HepG2 (cell line): ENCODE measurements at regions not wholly inside any gene's neighbourhood (a gene's known extent, or its start where the extent isn't known, plus 50 kb on each side); places are given as distances from the start of the nearest gene placed in this dataset.

ENCODE experiments used
- ATAC-seq: fragments of 200-7000 bp; cut with Tn5 transposase; 3 replicates; pipeline ENCODE4 v1.9.1; 2020; ENCODE audit warnings: mild to moderate bottlenecking, moderate library complexity
- BruUV-seq: library from RNA; stranded (reverse); fragments of 400-500 nt; replicated peaks from 2 replicates; lab custom pipeline; 2021; lab: Mats Ljungman, UMichigan
- CTCF ChIA-PET: fragments of 300-600 bp; formaldehyde crosslinking; extraction: SDS; loops from one replicate; lab custom pipeline; 2021; ENCODE audit warnings: low total read pairs, inconsistent platforms, low intra/inter-chr PET ratio; lab: Yijun Ruan, JAX
- POLR2A ChIA-PET: fragments of 350-600 bp; sonication (Branson Sonifier 250); formaldehyde crosslinking; loops from one replicate; lab custom pipeline; 2020; ENCODE audit warnings: antibody characterized with exemption, inconsistent platforms; lab: Yijun Ruan, JAX
- DNase-seq: peaks from one replicate; pipeline ENCODE4 v3.0.0-alpha.2; 2015; ENCODE audit warnings: low spot score
- FAIRE-seq: peaks from 3 replicates; lab custom pipeline; 2011; peaks lifted over from hg19 to GRCh38; lab: Jason Lieb, UNC
- H2AFZ ChIP-seq: one replicate; pipeline ENCODE4 v1.6.1; 2011; ENCODE audit warnings: low read length, inconsistent platforms
- H3K27ac ChIP-seq: fragments of 300-600 bp; 3 replicates; pipeline ENCODE4 v1.8.0; 2011; ENCODE audit warnings: mixed run types, mild to moderate bottlenecking, mixed read lengths, low read length, inconsistent platforms; ENCODE audit not compliant: insufficient read depth; ENCODE audit errors: extremely low read length
- H3K27me3 ChIP-seq, 2 experiments: fragments of 200-600 bp in 1 of 2; 2 replicates in 1 of 2; 3 replicates in 1 of 2; pipeline versions ENCODE4 v1.6.0 to v1.8.0; 2011; ENCODE audit warnings: low read length in 2 of 2, mild to moderate bottlenecking in 2 of 2, moderate library complexity in 2 of 2, inconsistent platforms in 1 of 2; ENCODE audit not compliant: insufficient read depth in 2 of 2, control insufficient read depth in 1 of 2
- H3K36me3 ChIP-seq, 2 experiments: fragments of 200-600 bp in 1 of 2; replicated peaks in 1 of 2; 2 replicates in 1 of 2; 3 replicates in 1 of 2; pipeline versions ENCODE4 v1.5.1 to v1.8.0; 2011; ENCODE audit warnings: low read length in 2 of 2, inconsistent platforms in 1 of 2; ENCODE audit not compliant: insufficient read depth in 2 of 2, control insufficient read depth in 1 of 2
- H3K4me1 ChIP-seq: 2 replicates; pipeline ENCODE4 v1.5.1; 2012; ENCODE audit warnings: low read length, inconsistent platforms; ENCODE audit not compliant: insufficient read depth
- H3K4me2 ChIP-seq: 2 replicates; pipeline ENCODE4 v1.6.0; 2011; ENCODE audit warnings: low read depth, low read length, inconsistent platforms
- H3K4me3 ChIP-seq, 3 experiments: fragments of 200-600 bp in 1 of 3; sonication (generic), shearing (Covaris generic) in 1 of 3; replicated peaks in 1 of 3; 2 replicates each; pipeline ENCODE4 v1.5.1; 2011 to 2016; ENCODE audit warnings: low read length in 3 of 3, inconsistent platforms in 2 of 3, low read depth in 2 of 3, mild to moderate bottlenecking in 2 of 3, control low read depth in 1 of 3, mixed read lengths in 1 of 3; ENCODE audit not compliant: insufficient read depth in 1 of 3
- H3K79me2 ChIP-seq: one replicate; pipeline ENCODE4 v1.6.1; 2011; ENCODE audit warnings: low read length, inconsistent platforms; ENCODE audit not compliant: insufficient read depth
- H3K9ac ChIP-seq: 2 replicates; pipeline ENCODE4 v1.6.0; 2011; ENCODE audit warnings: mild to moderate bottlenecking, low read depth, low read length, inconsistent platforms; ENCODE audit not compliant: insufficient read depth
- H3K9me3 ChIP-seq: 2 replicates; pipeline ENCODE4 v1.5.1; 2012; ENCODE audit warnings: mild to moderate bottlenecking, low read length
- H4K20me1 ChIP-seq: 2 replicates; pipeline ENCODE4 v1.6.0; 2011; ENCODE audit warnings: inconsistent platforms, mild to moderate bottlenecking, low read length, moderate library complexity; ENCODE audit not compliant: insufficient read depth
- CHCHD3 ChIP-seq: sonication (generic); formaldehyde crosslinking; IDR thresholded peaks from 2 replicates; pipeline ENCODE4 v1.8.0; 2022; ENCODE audit warnings: mild to moderate bottlenecking, missing genetic modification reagents, moderate library complexity
- PBX3 ChIP-seq: sonication (generic); formaldehyde crosslinking; IDR thresholded peaks from 2 replicates; pipeline ENCODE4 v1.8.1; 2023; ENCODE audit warnings: missing genetic modification reagents, inconsistent platforms, borderline replicate concordance
- RORA ChIP-seq: sonication (generic); formaldehyde crosslinking; IDR thresholded peaks from 2 replicates; pipeline ENCODE4 v1.5.0; 2020; ENCODE audit warnings: mild to moderate bottlenecking, missing genetic modification reagents, moderate library complexity
- SYNCRIP ChIP-seq: fragments of 200-400 bp; formaldehyde crosslinking; IDR thresholded peaks from 2 replicates; pipeline ENCODE4 v1.6.1; 2018; ENCODE audit warnings: mild to moderate bottlenecking, low read depth, low read length; ENCODE audit not compliant: insufficient read depth
- ZNF121 ChIP-seq: sonication (generic); formaldehyde crosslinking; IDR thresholded peaks from 2 replicates; pipeline ENCODE4 v1.5.0; 2020; ENCODE audit warnings: mild to moderate bottlenecking, missing genetic modification reagents
- ZNF589 ChIP-seq: sonication (generic); formaldehyde crosslinking; conservative IDR thresholded peaks from 2 replicates; pipeline ENCODE4 v1.8.0; 2022; ENCODE audit warnings: mild to moderate bottlenecking, moderate library complexity, missing genetic modification reagents
- WGBS: methylation state at CpG from one replicate; pipeline ENCODE4 v1.1.6; 2017; ENCODE audit warnings: low lambda C conversion rate; 5-methylcytosine and 5-hydroxymethylcytosine counted together
- in situ Hi-C: cut with HindIII; loops from 2 replicates; pipeline ENCODE4 v1.10.0; 2017; ENCODE audit warnings: low pct_unique_long_range_greater_than_20kb; ENCODE audit not compliant: extremely low pct_ligation_motif_present
- intact Hi-C: fragments of 100-400 bp; cut with micrococcal nuclease; formaldehyde crosslinking; loops from one replicate; pipeline ENCODE4 v1.10.0; 2022; ENCODE audit not compliant: unreplicated experiment
- TF ChIP-seq, protein P1 (sequence below): sonication (generic); formaldehyde crosslinking; IDR thresholded peaks from 2 replicates; pipeline ENCODE4 v1.9.0; 2021; ENCODE audit warnings: missing genetic modification reagents, mild to moderate bottlenecking, borderline replicate concordance
- TF ChIP-seq, protein P2 (sequence below): sonication (generic); formaldehyde crosslinking; IDR thresholded peaks from 2 replicates; pipeline ENCODE4 v1.8.0; 2022; ENCODE audit warnings: missing genetic modification reagents, mild to moderate bottlenecking, inconsistent platforms, borderline replicate concordance

GRCh38 chr2:58520903-58521302, 279.8 kb upstream of the FANCL start:
- no TSS peak for BruUV-seq
- ChIA-PET POLR2A (no interaction called here), CTCF (no interaction called here)

More at GRCh38 chr2:58520903-58521302, 279.8 kb upstream of the FANCL start:
- H3K4me1 ChIP-seq: no peaks in the 10 kb centered on the region
- in situ Hi-C loops (no loop called here), intact Hi-C loops (no loop called here)
- FAIRE-seq: no peak
- H3K27ac ChIP-seq: no peak overlapping the region
- no peak for DNase-seq
- H3K27me3 ChIP-seq: no peaks in the 10 kb centered on the region; a peak in 1 of 5 replicates
- H3K9me3 ChIP-seq: no peaks in the 10 kb centered on the region
- H4K20me1 ChIP-seq: no peaks in the 10 kb centered on the region
- no peak overlapping the region for H3K4me3 ChIP-seq
- H3K9ac ChIP-seq: no peak overlapping the region
- ATAC-seq: no peak
- WGBS: 14% methylated on average over 3 of the region's 3 CpGs
- no peak overlapping the region for H2AFZ ChIP-seq
- H3K79me2 ChIP-seq: no peaks in the 10 kb centered on the region
- no peak overlapping the region for H3K4me2 ChIP-seq
- TF ChIP-seq PBX3 (CRISPR knock-in tag) (no peak), ZNF121 (CRISPR knock-in tag) (no peak), ZNF589 (CRISPR knock-in tag) (no peak), SYNCRIP (no peak), RORA (CRISPR knock-in tag) (no peak), CHCHD3 (CRISPR knock-in tag) (no peak)
- TF ChIP-seq, protein P1, sequence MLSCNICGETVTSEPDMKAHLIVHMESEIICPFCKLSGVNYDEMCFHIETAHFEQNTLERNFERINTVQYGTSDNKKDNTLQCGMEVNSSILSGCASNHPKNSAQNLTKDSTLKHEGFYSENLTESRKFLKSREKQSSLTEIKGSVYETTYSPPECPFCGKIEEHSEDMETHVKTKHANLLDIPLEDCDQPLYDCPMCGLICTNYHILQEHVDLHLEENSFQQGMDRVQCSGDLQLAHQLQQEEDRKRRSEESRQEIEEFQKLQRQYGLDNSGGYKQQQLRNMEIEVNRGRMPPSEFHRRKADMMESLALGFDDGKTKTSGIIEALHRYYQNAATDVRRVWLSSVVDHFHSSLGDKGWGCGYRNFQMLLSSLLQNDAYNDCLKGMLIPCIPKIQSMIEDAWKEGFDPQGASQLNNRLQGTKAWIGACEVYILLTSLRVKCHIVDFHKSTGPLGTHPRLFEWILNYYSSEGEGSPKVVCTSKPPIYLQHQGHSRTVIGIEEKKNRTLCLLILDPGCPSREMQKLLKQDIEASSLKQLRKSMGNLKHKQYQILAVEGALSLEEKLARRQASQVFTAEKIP: no peak
- TF ChIP-seq, protein P2, sequence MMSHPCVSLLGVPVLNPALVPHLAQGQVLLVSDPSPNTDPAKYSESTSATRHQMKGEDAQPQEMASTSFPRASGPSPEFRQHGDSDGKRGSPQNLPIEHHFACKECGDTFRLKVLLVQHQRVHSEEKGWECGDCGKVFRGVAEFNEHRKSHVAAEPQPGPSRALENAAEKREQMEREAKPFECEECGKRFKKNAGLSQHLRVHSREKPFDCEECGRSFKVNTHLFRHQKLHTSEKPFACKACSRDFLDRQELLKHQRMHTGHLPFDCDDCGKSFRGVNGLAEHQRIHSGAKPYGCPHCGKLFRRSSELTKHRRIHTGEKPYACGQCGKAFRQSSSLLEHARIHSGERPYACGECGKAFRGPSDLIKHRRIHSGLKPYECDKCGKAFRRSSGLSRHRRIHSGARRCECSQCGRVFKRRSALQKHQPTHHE (CRISPR knock-in tag): no peak
- no peaks in the 10 kb centered on the region for H3K36me3 ChIP-seq
